HCT116 (cell line): ENCODE measurements at regions not wholly inside any gene's neighbourhood (a gene's known extent, or its start where the extent isn't known, plus 50 kb on each side); places are given as distances from the start of the nearest gene placed in this dataset.

Experiments
- ATF3 ChIP-seq: IDR thresholded peaks from 2 replicates; pipeline ENCODE4 v1.6.1; 2012
- CTCF ChIP-seq, 3 experiments: fragments of 200-600 bp in 1 of 3; sonication (generic) in 1 of 3; IDR thresholded peaks in 2 of 3; conservative IDR thresholded peaks in 1 of 3; 2 replicates each; pipeline ENCODE4 v1.5.1; 2012 to 2017; ENCODE audit warnings: low read depth in 2 of 3, low read length in 2 of 3, antibody characterized with exemption in 1 of 3, borderline replicate concordance in 1 of 3, control low read depth in 1 of 3, mild to moderate bottlenecking in 1 of 3, mixed read lengths in 1 of 3, mixed run types in 1 of 3, moderate library complexity in 1 of 3; ENCODE audit not compliant: insufficient read depth in 1 of 3
- EZH2 ChIP-seq: fragments of 200-600 bp; sonication (generic); IDR thresholded peaks from 2 replicates; pipeline ENCODE4 v1.6.1; 2017; ENCODE audit warnings: antibody characterized with exemption, mixed run types
- FOSL1 ChIP-seq: IDR thresholded peaks from 2 replicates; pipeline ENCODE4 v1.6.1; 2012; ENCODE audit warnings: low read depth
- POLR2A ChIP-seq: IDR thresholded peaks from 2 replicates; pipeline ENCODE4 v1.7.0; 2011; ENCODE audit warnings: borderline replicate concordance; ENCODE audit not compliant: insufficient read depth, insufficient read length; ENCODE audit errors: extremely low read depth
- POLR2AphosphoS5 ChIP-seq: IDR thresholded peaks from 2 replicates; pipeline ENCODE4 v1.6.1; 2011; ENCODE audit warnings: mild to moderate bottlenecking, low read depth, low read length, moderate library complexity
- RAD21 ChIP-seq: IDR thresholded peaks from 2 replicates; pipeline ENCODE4 v1.6.1; 2012; ENCODE audit warnings: low read depth, mild to moderate bottlenecking
- SP1 ChIP-seq: IDR thresholded peaks from 2 replicates; pipeline ENCODE4 v1.6.1; 2012; ENCODE audit warnings: low read depth
- ZFX ChIP-seq: fragments of 450-650 bp; IDR thresholded peaks from 2 replicates; pipeline ENCODE4 v1.6.1; 2017

- TF ChIP-seq FOSL1 (no peak), RAD21 (no peak), ATF3 (no peak), CTCF (IDR thresholded peaks at IDR 0.05 in 2 of 3, conservative IDR thresholded peaks at IDR 0.05 in 1 of 3; ENCODE audit: borderline replicate concordance in 1 of 3, insufficient read depth in 1 of 3, low read depth in 2 of 3, low read length in 2 of 3) (no peak), POLR2A (no peak), ZFX (no peak), SP1 (no peak), EZH2 (no peak), POLR2AphosphoS5 (no peak)
Measured at GRCh38 chr1:199752688-199753027, 274.9 kb upstream of the NR5A2 start.
